ENCODE measurements at regions not wholly inside any gene's neighbourhood (a gene's known extent, or its start where the extent isn't known, plus 50 kb on each side); places are given as distances from the start of the nearest gene placed in this dataset.

DNA sequence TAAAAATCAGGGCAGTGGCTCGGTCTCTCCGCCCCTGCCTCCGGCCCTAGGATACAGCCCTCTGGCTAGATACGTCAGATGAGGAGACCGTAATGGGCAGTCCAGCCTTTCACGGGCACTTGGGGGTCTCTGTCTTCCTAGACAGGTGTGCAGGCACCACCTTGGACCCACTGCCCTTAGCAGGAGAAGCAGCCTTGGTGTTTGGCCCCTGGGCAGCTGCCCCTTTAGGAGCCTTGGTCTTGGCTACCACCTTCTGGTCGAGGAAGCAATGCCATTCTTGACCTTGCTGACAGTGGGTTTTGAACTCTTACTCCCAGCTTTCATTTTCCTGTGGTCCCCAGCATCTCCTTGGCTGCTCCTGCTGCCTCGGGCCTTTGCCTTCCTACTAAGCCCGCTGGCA lies 149.7 kb upstream of the FRMD4B start:
- DNase-seq (ENCODE audit: low spot score): no peak

DNA sequence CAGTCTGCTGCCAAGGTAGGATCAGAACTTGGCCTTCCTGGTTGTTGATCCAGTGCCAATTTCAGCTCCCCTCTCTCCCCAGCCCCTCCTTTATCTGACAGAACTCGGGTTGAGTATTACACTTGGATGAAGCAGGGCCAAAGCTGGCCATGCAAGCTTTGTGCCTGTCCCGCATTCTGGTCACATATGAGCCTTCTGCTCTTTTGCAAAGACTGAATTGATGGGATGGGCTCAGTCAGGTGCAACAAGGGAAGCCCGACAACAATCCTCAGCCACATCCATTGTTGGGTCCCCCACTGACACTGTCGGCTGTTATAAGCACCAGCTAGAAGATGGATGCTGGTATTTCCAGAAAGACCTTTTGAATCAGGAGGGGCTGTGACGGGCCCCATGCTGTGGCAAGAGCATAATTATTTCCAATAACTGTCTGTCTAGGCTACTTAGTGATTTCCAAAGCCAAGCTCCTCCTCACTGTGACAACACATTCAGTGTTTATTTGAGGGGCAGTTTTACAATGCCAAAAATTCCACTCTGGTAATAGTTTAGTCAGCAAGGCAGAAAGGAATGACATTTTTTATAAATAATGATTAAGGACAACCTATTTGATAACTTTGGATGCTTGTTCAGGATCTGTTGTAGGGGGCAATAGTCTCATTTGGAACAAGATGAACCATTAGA lies 146.8 kb upstream of the FRMD4B start:
- DNase-seq (ENCODE audit: low spot score): no peak

DNA sequence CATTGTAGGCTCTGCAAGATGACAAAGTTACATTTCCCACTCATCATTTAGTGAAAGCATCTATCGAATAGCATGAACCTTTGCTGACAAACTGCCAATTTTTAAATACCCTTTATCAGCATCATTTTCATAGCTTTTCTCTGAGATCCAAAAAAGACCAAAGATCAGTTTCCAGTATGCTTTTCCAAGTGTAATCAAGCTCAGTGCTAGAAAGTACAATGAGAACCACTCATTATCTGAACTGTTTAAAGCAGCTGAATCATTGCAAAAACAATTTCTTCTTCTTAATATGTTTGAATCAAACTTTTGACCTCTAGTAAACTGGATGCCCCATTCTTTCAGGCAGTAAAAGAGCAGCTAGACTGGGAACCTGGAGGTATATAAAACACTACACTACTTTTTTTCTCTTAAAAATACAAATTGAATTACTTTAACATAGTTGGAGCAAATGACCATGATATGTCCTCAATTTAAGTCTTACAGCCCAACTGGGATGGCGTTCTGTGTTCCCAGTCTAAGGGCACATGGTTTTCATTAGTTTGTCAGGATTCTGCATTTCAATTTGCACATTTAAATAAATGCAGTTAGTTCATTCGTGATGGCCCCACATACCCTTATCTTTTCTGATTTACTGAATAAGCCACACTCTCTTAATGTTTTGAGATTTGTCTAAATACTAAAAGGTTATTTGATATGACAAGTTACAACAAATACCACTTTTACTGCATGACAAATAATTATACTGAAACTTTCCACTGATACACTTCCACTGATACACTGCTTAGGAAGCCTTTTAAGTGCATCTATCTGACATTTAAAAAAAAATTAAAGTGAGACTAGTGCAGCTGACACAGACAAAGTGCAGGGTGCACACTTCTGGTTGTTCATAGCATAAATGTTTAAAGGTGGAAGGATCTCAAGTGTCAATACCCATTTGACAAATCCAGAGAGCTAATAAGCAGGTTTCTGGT lies 146.0 kb upstream of the FRMD4B start:
- DNase-seq (ENCODE audit: low spot score): no peak

DNA sequence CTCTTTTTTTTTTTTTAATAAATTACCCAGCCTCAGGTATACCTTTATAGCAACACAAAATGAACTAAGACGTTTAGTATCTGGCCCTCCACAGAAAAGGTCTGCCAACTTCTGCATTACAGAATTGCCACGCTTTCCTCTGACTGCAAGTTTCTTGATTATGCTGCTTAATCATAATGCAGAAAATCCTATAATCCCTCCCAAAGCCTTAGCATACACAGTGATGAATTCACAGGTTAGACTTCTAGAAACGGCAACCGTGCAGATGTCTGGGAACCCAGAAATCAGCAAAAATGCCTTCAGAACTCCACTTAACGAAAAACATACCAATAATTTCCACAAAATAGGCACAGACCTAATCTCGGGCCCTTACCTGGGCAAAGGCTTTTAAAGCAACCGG lies 144.7 kb upstream of the FRMD4B start:
- DNase-seq (ENCODE audit: low spot score): no peak

DNA sequence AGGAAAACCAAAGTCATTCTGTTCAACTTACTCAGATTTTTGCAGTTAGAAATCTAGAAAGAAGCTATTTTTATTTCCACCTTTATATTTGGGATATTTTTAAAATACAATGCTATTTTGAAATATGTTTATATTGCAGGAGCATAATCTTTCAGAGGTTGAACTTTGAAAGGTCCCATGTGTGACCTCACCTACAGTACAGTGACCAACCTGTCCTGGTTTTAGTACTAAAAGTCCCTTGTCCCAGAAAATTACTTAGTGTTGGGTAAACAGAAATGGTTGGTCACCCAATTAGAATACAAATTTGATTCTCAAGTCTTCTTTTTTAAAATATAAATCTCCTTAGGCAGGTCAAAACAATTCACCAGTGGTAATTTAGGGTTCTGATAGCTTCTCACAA lies 141.6 kb upstream of the FRMD4B start:
- DNase-seq (ENCODE audit: low spot score): no peak

DNA sequence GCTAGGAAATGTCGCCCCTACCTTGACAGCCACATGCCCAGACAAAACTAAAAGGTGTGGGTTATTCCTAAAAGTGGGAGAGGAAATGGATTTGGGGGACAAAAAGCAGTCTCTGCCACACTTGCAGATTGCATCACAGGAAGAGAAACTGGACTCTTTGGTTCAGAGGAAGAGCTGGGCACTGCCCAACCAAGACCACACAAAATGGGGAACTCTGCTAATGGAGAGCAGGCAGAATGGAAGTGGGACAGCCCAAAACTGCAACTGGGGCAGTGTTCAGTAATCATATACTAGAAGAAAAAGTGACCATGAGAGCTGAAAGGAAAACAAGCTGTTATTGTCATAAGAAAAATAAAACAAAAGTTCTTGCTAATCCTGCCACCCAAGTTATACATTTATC lies 138.9 kb upstream of the FRMD4B start:
- DNase-seq (ENCODE audit: low spot score): no peak

DNA sequence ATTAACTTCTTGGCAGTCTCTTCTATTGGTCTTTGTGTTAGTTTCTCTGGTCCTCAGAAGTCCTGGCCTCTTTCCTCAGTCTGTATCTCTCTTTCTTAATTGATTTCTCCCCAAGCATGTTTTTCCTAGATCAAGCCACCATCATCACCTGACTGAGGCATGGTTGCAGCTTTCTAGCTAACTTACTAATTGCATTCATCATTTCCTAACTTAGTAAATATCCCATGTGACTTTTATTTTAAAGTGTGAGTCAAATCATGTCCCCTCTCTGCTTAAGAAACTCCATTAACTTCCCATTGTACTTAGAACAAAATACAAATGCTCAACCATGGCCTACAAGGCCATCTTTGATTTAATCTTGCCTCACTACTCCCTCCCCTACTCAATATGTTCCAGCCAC lies 135.4 kb upstream of the FRMD4B start:
- no peak for DNase-seq (ENCODE audit: low spot score)

DNA sequence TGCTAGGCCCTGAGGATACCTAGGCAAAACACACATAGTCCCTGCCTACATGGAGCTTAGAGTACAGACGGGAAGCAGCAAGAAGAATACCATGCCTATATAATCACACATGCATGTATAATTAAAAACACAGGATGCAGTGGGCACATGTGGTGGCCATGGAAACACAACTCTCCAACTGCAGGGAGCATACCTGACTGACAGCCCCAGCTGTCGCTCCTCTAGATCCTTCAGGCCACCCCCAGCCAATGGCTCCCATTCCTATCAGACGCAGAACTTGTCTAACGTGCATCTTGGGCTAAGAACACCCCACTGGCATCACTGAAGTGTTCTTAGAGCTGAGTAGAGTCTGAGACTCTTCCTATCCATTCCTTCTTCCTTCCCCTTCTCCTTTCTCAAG lies 125.5 kb upstream of the FRMD4B start:
- DNase-seq (ENCODE audit: low spot score): no peak

DNA sequence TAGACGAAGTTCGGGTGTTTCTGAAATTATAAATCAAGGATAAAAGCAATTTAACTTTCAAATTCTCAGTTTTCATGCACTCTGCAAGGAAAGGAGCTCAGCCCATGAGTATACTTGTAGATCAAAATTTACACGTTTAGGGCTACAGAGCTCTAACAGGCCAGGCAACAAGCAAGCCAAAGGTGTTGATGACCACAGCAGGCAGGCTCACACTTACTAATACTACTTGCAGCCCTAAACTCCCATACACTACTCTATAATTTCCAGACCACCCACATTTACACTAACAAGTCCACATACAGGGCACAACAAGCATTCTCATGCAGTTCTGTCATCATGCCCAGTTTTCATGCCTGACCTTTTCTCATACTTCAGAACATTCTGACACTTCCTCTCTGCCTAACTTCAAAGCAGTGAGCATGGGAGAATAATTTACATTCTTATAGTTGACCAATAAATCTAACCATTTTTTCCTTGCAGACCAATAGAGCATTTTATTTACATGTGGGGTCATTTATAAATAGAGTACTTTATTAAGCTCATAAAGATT lies 124.7 kb upstream of the FRMD4B start:
- no peak for DNase-seq (ENCODE audit: low spot score)

DNA sequence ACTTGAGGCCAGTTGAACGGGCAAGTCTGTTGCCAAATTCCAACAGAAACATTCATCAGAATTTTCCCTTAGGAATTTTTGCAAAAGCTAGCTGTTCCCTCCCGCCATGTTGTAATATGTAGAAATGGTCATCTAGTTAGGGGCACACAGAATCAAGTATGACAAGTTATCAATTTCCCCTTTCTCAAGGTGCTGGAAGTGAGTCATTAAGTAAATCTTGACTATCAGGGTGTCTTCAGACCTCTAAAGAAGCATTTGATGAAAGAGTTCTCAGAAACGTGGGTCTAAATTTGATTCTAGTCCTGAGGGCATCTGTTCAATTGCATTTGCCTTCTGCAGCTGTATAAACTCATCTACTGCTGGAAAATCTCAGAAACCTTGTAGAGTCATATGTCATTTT lies 123.4 kb upstream of the FRMD4B start:
- no peak for DNase-seq (ENCODE audit: low spot score)

DNA sequence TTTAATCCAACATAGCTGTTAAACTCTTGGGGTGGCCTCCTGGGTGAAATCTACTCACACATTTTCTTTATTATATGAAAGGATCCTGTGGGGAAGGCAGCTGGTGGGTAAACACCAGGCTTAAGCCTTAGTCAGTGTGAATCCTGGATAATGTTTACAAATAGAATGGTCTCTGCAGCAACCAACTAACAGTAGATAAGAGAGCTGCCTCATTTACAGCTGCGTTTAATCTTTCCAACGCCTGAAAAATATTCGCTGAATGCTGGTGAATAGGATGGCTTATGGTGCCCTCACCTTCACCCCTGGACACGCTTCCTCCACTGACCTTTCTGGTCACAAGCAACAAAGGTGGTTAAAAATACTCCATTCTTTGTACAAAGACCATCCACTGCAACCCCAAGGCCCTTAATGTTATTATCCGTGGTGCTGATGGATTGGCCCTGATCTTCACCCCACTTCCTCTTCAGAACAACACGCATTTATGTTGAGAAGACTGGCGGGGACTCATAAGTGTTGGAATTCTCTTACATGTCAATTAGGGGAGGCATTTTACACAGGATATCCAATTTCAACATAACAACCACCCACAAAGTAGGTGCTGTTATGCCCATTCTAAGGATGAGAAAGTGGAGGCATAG lies 120.0 kb upstream of the FRMD4B start:
- no peak for DNase-seq (ENCODE audit: low spot score)

DNA sequence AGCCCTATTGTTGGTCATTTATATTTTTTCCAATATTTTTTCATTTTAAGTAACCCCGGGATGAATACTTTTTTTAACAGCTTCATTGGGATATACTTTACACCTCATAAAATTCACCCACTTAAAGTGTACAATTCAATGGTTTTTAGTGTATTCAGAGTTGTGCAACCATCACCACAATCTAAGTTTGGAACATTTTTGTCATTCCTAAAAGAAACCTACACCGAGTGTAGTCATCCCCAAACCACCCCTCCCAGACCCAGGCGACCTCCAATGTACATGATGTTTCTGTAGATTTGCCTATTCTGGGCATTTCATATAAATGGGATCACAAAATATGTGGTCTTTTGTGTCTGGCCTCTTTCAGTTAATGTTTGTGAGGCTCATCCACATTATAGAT lies 118.3 kb upstream of the FRMD4B start:
- no peak for DNase-seq (ENCODE audit: low spot score)

DNA sequence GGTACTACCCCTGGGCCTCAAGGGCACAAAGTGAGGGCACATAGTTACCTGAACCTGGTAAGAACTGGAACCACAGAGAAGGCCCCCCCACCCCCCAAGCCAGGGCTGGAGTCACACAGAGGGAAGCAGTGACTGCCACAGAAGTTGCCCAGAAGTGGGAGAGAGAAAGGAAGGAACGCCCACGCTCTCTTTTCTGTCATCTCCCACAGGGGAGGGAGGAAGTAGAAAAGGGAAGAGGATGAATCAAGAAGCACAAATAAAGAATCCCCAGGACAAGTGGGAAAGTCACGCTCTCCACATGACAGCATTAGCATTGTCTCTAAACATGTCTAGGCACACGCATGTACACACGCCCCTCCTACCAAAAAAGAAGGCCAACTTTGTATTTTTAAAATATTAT lies 114.7 kb upstream of the FRMD4B start:
- DNase-seq (ENCODE audit: low spot score): no peak

DNA sequence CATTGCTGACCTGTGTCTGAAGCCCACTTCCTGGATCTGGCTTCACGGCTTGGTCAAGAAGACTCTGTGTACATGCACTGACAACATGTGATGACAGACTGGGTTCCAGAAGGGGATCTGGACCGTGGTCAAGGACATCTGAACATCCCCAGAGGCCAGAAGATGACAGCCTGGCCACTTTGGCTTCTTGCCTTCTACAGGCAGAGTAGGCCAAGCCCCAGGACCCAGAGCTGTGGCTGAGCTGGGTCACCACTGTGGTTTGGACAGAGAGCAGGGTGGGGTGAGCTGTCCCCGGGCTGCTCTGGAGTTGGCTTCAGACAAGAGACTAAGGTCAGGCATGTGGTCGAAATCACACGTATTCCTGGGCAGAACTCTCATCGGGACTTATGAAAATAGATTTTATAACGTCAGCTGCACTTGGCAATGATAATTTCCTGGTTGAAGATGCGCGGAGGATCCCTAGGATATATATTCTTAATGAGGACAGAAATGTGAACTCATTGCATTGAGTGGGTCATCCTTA lies 114.1 kb upstream of the FRMD4B start:
- DNase-seq (ENCODE audit: low spot score): peak; percentile 71

DNA sequence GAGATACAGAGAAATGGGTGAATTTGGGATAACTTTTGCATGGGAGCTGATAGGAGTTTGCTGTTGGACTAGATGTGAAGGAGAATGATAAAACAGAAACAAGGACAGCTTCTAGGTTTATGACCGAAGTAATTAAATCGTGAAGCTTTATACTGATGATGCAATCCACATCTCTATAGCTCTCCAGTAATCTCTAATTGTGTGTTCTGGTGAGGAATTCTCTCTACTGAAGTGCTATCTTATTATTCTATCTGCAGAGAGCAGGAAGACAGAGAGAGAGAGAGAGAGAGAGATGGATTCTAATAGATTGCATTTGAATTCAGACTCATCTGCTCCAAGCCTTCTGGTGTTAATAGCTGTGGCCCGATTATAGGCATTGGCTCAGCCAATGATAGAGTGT lies 113.5 kb upstream of the FRMD4B start:
- no peak for DNase-seq (ENCODE audit: low spot score)

DNA sequence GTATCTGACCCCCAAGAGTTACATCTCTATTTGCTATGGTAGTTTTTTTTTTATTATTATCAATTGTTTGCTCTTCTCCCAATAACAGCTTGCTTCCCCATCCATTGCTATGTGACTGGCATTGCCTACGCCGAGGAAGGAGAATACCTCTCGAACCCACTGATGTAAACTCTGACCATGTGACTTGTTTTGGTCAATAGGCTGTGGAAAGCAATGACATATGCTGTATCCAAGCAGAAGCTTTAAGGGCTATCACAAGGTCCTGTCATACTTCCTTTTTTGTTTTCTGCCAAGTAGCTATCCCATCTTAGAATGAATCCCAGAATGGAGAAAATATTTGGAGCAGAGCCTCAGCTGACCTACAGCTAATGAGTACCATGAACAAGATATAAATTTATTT lies 111.0 kb upstream of the FRMD4B start:
- no peak for DNase-seq (ENCODE audit: low spot score)

DNA sequence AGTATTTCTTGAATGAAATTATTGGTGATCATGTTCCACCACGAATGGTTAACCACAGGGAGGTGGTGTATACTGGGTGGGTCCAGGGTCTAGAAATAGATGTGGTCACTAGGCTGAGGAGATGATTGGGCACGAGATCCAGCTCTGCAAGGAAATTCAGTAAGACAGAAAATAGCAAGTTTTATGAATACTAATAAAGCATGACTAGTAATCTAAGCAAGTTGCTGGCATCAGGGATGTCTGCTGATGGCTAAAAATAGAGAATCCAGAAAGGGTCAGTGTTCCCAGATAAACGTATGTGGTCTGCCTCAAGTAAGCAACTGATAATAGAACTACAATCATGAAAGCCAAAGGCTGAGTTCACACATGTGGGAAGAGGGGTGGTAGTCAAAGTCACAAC lies 108.3 kb upstream of the FRMD4B start:
- no peak for DNase-seq (ENCODE audit: low spot score)

DNA sequence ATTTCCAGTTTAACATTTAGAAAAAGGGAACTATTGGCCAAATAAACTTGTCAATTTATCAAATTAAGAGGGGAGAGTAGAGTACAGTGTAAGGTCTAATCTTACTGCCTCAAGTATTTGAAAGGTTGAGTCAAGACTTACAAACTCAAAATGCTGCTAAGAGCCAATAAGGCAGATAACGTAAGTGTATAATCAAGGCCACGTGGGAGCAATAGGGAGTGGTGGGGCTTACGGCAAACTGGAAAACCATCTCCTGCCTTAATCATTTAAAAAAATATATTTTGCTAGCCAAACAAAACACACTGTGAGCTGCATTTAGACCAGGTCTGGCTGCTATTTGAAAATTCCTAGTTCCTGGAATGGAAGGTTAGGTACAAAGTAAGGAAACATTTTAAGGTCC lies 107.3 kb upstream of the FRMD4B start:
- DNase-seq (ENCODE audit: low spot score): no peak

DNA sequence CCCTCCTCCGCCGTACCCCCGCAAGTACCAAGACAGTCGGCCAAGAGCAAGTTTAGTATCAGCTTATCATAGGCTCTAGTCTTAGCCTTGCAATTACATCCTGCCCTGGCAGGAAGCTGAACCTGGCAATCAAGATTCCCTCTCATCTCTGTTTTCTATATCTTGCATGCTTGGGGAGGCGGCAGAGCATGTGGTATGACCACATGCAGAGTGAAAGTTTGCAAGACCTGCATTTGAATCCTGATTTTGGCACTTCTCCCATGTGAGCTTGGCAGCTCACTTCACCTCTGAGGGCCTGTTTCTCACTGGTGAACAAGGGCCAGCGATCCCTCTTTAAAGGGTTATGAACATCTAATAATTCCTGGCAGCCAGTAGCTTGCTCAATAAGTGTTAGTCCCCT lies 106.1 kb upstream of the FRMD4B start:
- no peak for DNase-seq (ENCODE audit: low spot score)

DNA sequence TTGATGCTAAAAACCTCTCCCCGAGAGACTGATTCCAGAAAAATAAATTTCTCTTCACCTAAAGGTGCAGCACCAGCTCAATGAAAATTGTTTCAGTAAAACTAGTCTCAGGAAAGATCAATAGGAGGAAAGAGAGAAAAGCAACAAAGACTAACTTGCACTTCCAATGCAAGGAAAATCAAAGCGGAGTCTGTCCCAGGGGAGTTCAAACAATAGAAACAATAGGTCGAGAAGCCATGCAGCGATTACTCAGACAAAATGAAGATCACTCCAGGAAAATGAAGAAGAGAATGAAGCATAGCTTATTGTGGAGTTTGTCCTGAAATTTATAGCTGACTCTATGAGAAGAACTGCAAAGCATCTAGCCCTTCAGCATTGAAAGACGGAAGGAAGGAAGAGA lies 105.1 kb upstream of the FRMD4B start:
- no peak for DNase-seq (ENCODE audit: low spot score)

DNA sequence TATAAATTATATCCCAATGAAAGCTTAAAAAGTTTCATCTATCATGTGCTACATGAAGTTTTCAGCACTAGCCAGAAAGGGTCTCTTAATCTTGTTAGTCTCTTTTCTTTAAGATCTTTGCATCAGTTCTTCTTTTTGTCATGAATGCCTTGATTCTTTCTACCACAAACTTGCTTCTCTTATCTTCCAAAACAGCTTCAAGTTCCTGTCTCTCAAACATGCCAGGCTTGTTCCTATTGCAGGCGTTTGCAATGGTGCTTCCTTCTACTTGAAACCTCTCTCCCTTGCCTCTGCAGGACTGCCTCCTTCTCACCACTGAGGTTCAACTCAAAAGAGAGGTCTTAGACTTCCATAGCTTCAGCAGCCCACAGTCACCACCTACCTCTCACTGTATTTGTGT lies 104.3 kb upstream of the FRMD4B start:
- no peak for DNase-seq (ENCODE audit: low spot score)

DNA sequence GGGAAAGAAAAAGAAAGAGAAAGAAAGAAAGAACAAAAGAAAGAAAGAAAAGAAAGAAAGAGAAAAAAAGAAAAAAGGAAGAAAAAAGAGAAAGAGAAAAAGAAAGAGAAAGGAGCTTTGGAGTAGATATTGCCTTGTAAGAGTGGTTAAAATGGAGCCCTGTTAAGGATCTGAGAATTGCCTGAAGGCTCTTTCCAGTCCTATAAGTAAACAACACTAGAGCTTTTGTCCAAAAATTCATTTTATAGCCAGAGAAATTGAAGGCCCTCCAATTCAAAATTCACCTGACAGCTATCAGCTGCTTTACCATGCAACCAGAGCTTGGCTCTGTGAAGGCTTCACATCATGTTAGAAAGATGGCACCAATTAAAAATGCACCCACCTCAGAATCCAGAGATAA lies 102.1 kb upstream of the FRMD4B start:
- DNase-seq (ENCODE audit: low spot score): no peak
